OCI-LY3 (cell line): ENCODE measurements at regions not wholly inside any gene's neighbourhood (a gene's known extent, or its start where the extent isn't known, plus 50 kb on each side); places are given as distances from the start of the nearest gene placed in this dataset.

ENCODE experiments used
- H2AFZ ChIP-seq: fragments of 200-600, 300-600 bp; shearing (Covaris generic); 2 replicates; pipeline ENCODE4 v1.6.0; 2014; ENCODE audit warnings: antibody characterized with exemption, low read depth, low read length
- H3K27ac ChIP-seq: fragments of 200-600, 300-600 bp; sonication (generic); 2 replicates; pipeline ENCODE4 v1.5.1; 2014; ENCODE audit warnings: mild to moderate bottlenecking, low read length, moderate library complexity, mixed read lengths
- H3K27me3 ChIP-seq: fragments of 200-600, 300-600 bp; sonication (generic); 2 replicates; pipeline ENCODE4 v1.6.1; 2014; ENCODE audit warnings: low read depth, low read length, mixed read lengths
- H3K36me3 ChIP-seq: fragments of 200-600, 300-600 bp; sonication (generic); replicated peaks from 2 replicates; pipeline ENCODE3; 2014; ENCODE audit warnings: low read depth, low read length, mixed read lengths
- H3K4me1 ChIP-seq: fragments of 300-600, 200-600 bp; sonication (generic); 2 replicates; pipeline ENCODE4 v1.6.1; 2014; ENCODE audit warnings: low read length, mixed read lengths
- H3K4me2 ChIP-seq: fragments of 200-600, 300-600 bp; sonication (generic); 2 replicates; pipeline ENCODE4 v1.6.1; 2014; ENCODE audit warnings: low read length, mixed read lengths
- H3K4me3 ChIP-seq: fragments of 300-600, 200-600 bp; sonication (generic); 2 replicates; pipeline ENCODE4 v1.5.1; 2014; ENCODE audit warnings: antibody characterized with exemption, mild to moderate bottlenecking, low read length, moderate library complexity
- H3K79me2 ChIP-seq: fragments of 300-600, 200-600 bp; shearing (Covaris generic); 2 replicates; pipeline ENCODE4 v1.6.1; 2014; ENCODE audit warnings: mild to moderate bottlenecking, low read length, mixed read lengths
- H3K9ac ChIP-seq: fragments of 300-600, 200-600 bp; shearing (Covaris generic); 2 replicates; pipeline ENCODE4 v1.6.0; 2014; ENCODE audit warnings: mild to moderate bottlenecking, low read length, moderate library complexity
- H3K9me3 ChIP-seq: fragments of 200-600, 300-600 bp; shearing (Covaris generic); 2 replicates; pipeline ENCODE4 v1.6.1; 2014; ENCODE audit warnings: low read length, mixed read lengths; ENCODE audit not compliant: insufficient read depth
- H4K20me1 ChIP-seq: fragments of 200-600, 300-600 bp; sonication (generic); 2 replicates; pipeline ENCODE4 v1.6.1; 2016; ENCODE audit warnings: low read length, mixed read lengths; ENCODE audit not compliant: insufficient read depth
- EZH2phosphoT487 ChIP-seq: fragments of 200-600 bp; shearing (Covaris generic); IDR thresholded peaks from 2 replicates; pipeline ENCODE4 v1.6.1; 2018; ENCODE audit warnings: antibody characterized with exemption, mixed run types, low read depth
- TF ChIP-seq, protein P1 (sequence below): fragments of 200-600, 300-600 bp; sonication (generic); IDR thresholded peaks from 2 replicates; pipeline ENCODE4 v1.5.1; 2014; ENCODE audit warnings: antibody characterized with exemption, low read length, low read depth

DNA sequence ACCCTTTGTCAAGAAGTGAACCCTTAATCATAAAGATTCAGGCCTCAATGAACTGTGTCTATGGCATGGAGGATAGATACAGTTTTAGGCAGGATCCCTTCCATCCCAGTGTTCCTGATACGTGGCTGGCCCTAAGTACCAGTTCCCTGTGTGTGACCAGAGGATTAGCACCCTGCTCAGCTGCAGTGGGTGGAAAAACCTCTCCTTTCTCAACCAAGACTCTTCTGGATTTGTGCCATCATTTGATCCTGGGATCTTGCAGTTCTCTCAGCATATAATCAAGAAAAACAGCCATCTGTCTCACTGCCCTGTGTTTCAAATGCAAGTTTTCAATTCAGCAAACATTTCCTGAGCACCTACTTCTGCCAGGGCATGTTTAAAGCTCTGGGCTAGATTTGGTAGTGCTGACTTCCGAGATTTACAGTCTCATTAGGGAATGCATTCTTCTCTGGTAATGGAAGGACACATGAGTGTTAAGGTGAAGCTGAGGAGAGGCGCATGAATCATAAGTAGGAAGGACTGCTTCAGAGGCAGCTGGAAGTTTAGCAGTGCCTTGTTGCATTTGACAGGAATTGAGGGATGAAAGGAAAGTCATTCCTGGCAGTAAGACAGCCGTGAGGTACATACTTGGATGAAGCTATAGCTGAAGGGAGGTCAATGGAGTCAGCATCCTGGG, 388.3 kb downstream of the MFSD1 start:
- Histone ChIP-seq H3K4me3 (no peak overlapping the region), H3K79me2 (no peaks in the 10 kb centered on the region), H3K4me1 (peaks cover 19% of the 10 kb centered on the region), H3K9me3 (no peaks in the 10 kb centered on the region), H2AFZ (no peak overlapping the region), H4K20me1 (no peaks in the 10 kb centered on the region), H3K9ac (no peak overlapping the region), H3K27ac (no peak overlapping the region), H3K4me2 (no peak overlapping the region), H3K36me3 (no peaks in the 10 kb centered on the region), H3K27me3 (0 out of 2 replicates have a peak, but pooled peaks cover 4% of the 10 kb centered on the region)
- TF ChIP-seq EZH2phosphoT487: no peak
- TF ChIP-seq, protein P1, sequence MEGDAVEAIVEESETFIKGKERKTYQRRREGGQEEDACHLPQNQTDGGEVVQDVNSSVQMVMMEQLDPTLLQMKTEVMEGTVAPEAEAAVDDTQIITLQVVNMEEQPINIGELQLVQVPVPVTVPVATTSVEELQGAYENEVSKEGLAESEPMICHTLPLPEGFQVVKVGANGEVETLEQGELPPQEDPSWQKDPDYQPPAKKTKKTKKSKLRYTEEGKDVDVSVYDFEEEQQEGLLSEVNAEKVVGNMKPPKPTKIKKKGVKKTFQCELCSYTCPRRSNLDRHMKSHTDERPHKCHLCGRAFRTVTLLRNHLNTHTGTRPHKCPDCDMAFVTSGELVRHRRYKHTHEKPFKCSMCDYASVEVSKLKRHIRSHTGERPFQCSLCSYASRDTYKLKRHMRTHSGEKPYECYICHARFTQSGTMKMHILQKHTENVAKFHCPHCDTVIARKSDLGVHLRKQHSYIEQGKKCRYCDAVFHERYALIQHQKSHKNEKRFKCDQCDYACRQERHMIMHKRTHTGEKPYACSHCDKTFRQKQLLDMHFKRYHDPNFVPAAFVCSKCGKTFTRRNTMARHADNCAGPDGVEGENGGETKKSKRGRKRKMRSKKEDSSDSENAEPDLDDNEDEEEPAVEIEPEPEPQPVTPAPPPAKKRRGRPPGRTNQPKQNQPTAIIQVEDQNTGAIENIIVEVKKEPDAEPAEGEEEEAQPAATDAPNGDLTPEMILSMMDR: no peak

DNA sequence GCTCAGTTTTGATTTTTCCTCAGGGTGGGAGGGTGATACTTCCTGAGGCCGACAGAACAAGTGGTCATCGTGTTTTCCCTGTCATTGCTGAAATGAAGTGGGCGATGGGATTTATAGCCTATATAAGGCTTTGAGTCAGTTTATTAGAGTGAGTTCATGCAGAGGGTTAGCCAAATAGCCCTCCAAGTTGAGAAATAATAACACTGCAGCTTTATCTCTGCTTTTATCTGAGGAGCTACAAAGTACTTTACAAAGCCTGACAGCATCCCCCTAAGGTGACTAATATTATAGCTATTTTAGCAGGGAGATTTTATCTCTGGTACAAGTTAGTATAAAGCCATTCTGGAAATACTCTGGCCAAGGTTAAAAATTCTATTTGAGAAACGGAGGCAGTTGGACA, 389.6 kb downstream of the MFSD1 start:
- Histone ChIP-seq H3K4me3 (no peak overlapping the region), H3K4me2 (no peak overlapping the region), H3K9ac (no peak overlapping the region), H3K9me3 (no peaks in the 10 kb centered on the region), H4K20me1 (no peaks in the 10 kb centered on the region), H3K27me3 (0 out of 2 replicates have a peak, but pooled peaks cover 4% of the 10 kb centered on the region), H3K27ac (no peak overlapping the region), H3K79me2 (no peaks in the 10 kb centered on the region), H3K4me1 (peaks cover 6% of the 10 kb centered on the region), H2AFZ (no peak overlapping the region), H3K36me3 (no peaks in the 10 kb centered on the region)
- no peak for TF ChIP-seq EZH2phosphoT487
- TF ChIP-seq, protein P1: no peak

DNA sequence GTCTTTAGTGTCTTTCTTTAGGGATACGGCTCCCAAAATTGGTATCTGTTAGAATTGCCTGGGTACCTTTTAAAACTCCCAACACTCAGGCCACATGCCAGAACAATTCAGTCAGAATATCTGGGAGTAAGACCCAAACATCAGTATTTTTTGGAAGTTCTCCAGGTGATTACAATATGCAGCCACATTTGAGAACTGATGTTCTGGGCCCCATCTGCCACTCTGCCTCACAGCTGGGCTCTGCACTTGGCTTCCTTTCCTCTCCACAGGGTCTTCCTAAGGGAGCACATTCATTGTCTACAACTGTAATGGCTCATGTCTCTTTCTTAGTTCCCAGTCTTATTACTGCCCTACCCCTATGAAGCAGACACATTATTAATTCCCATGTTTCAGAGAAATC, 394.5 kb downstream of the MFSD1 start:
- Histone ChIP-seq H3K27me3 (0 out of 2 replicates have a peak, but pooled peaks cover 4% of the 10 kb centered on the region), H3K4me1 (peaks cover 11% of the 10 kb centered on the region), H3K4me3 (no peak overlapping the region), H3K9ac (no peak overlapping the region), H3K4me2 (no peak overlapping the region), H3K79me2 (no peaks in the 10 kb centered on the region), H4K20me1 (no peaks in the 10 kb centered on the region), H2AFZ (no peak overlapping the region), H3K9me3 (no peaks in the 10 kb centered on the region), H3K36me3 (no peaks in the 10 kb centered on the region), H3K27ac (no peak overlapping the region)
- TF ChIP-seq EZH2phosphoT487: no peak
- TF ChIP-seq, protein P1: no peak

DNA sequence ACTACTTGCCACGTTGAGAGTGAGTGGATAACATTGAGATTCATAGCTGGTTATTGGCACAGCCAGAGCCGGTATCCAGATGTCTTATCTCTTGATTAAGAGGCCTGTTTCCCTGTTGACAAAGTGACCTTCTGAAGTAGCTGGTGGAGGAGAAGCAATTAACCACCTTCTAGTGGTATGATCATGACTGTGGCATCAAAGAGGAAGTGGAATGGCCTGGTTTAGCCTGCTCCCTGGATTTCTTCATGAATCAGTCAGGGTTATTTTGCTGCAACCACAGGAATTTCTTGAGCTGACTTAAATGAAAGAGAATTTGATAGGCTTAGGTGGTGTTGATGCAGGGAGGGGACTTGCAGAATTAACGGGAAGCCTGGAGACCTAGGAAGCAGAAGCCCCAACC, 398.3 kb downstream of the MFSD1 start:
- H4K20me1 ChIP-seq: no peaks in the 10 kb centered on the region
- no peak overlapping the region for H3K9ac ChIP-seq
- no peaks in the 10 kb centered on the region for H3K27me3 ChIP-seq
- H3K4me1 ChIP-seq: peaks cover 11% of the 10 kb centered on the region
- no peak overlapping the region for H3K27ac ChIP-seq
- no peaks in the 10 kb centered on the region for H3K36me3 ChIP-seq
- TF ChIP-seq EZH2phosphoT487: no peak
- TF ChIP-seq, protein P1: no peak
- no peak overlapping the region for H2AFZ ChIP-seq
- no peak overlapping the region for H3K4me3 ChIP-seq
- no peaks in the 10 kb centered on the region for H3K79me2 ChIP-seq
- no peaks in the 10 kb centered on the region for H3K9me3 ChIP-seq
- no peak overlapping the region for H3K4me2 ChIP-seq
